HG02943 (cell line): ENCODE measurements at regions not wholly inside any gene's neighbourhood (a gene's known extent, or its start where the extent isn't known, plus 50 kb on each side); places are given as distances from the start of the nearest gene placed in this dataset.
A peak's percentile ranks its signal among the peaks of the same experiment; 100 is the strongest.
"Not testable (repeated sequence)": the region's sequence is repeated elsewhere in the genome, so short reads cannot be mapped to it uniquely, and the experiment has no call there.

ENCODE experiments used
- ATAC-seq: cut with Tn5 transposase; IDR thresholded peaks from one replicate; pipeline ENCODE4 v1.9.1; 2021; ENCODE audit warnings: mild to moderate bottlenecking, low read depth, moderate library complexity; ENCODE audit not compliant: unreplicated experiment

DNA sequence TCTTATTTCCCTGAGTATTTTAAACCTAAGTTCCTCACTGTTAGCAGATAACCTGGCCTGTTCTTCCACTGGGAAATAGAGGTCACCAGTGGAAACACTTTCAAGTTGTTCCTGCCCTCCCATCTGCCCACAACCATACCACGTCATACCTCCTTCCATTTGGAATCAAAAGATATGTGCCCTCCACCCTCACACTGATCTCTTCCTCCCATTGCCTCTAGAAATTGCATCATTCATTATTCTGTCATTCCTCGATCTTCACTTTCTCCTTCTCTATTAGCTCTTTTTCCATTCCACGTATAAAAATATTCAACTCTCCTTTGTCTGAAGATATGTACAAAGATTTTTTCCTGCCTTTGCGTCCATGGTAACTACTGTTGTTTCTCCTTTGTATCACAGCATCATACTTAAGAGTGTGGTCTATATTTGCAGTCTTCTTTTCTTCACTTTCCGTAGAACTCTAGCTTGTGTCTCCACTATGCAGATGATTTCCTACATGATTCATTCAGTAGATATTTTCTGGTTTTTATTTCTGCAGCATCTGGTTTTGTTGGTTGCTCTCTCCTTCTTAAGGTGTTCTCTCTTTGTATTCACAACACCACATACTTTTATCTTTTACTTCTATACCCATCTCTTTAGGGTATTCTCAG is 312.3 kb downstream of the REEP3 start:
- no peak for ATAC-seq

DNA sequence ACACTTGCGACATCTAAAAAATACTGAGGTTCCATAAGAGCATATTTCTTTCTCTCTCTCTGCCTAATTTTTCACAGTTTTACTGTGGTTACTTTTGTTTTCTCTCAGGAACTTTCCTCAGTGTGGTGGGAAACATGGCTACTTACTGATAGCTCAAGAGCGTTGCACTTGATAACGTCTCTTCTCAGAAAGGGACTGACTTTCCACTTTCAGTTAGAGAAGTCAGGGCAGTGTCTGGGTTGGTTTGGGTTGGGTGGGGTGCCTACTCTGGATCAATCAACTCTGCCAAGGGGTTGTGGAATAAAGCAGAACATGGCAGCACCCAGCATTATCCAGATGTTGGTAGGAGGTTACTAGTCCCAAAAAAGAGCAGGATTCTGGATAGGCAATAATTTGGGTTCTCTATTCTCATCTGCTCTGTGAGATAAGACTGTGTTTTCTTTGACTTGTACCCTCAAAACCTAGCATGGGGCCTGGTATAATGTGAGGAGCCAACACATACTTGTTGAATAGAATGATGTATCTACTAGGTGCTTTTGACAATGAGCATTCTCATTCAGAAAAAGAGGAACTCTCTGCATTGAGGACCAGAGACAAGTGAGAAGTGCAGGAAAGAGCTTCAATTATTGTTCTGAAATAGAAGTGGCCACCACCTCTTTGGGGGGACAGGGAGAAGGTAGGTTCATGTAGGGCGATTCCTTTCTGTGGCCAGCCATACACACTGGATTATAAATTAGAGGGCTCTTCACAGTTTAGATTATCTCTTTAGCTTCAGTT is 315.7 kb downstream of the REEP3 start:
- no peak for ATAC-seq

DNA sequence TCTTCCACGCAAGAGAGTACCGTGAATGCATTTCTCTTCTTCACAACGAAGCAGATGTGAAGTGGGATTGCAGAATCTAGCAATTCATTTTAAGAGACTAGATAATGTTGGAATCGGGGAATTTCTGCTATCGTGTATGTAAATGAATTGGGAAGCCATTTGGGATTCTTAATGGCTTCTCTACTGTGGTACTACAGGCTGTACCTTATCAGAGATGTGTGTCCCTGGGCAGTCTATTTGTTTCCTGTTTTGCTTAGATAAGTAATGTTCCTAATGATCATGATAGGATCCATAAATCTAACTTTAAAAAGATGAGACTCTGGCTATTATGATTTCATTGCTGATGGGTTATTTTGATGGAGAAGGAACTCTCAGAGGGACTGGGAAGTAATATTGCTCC is 320.6 kb downstream of the REEP3 start:
- ATAC-seq, result no peak

DNA sequence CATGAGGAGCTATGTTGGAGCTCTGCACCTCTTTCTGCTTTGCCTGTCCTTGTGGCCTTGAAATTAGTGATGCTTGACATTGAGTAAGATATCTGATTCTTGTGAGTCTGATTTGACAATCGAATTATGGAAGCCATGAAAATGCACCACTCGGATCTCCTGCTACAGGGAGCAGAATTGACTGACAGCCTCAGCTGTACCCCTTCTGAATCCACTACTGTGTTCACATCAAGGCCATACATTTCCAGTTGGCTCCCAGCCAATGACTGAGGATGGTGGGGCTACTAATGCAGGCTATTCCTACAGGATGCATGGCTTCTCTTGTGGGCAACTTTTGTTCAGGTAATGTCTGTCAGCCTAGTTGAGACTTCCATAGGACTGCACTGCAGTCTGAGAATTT is 321.9 kb downstream of the REEP3 start:
- ATAC-seq, result no peak

DNA sequence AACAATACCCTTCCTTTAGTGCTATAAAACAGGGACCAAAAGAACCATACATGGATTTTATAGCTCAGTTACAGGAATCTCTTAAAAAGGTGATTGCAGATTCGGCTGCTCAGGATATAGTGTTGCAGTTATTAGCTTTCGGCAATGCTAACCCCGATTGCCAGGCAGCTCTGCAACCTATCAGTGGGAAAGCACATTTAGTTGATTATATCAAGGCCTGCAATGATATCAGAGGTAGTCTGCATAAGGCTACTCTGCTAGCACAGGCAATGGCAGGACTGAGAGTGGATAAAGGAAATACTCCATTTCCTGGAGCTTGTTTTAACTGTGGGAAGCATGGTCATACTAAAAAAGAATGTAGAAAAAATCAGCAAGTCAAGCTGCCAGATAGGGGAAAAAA is 327.7 kb downstream of the REEP3 start:
- ATAC-seq, result not testable (repeated sequence)

DNA sequence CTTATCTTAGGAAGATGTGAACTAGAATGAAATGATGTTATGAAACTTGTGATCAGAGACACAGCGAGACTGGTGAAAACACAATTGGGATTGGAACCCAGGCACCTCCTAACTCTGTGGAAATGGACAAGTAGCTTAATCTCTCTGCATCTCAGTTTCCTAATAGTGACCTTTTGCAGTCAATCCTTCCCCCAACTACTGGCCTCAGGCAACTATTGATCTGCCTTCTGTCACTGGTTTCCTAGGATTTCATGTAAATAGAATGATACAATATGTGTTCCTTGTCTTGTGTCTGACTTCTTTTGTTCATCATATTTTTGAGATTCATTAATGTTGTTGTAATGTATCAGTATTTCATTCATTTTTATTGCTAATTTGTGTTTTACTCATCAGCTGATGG is 341.7 kb downstream of the REEP3 start:
- ATAC-seq, result no peak

DNA sequence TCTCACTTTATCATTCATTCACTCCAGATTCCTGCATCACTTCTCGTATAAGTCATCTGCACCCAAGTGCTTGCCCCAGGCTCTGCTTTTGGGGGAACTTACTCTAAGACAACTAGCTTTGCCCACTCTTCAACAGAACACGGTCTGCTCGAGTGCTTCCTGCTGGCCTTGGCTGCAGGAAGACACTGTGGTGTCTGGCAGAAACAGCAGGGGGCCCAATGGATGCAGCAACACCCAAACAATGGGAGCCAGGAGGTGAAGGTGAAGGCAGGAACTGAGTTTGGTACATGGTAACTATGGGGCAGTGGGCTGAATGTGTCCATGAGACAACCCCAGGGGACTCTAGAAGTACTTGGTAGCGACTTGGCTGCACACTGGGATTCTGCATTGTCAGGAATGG is 344.0 kb downstream of the REEP3 start:
- ATAC-seq, result no peak

DNA sequence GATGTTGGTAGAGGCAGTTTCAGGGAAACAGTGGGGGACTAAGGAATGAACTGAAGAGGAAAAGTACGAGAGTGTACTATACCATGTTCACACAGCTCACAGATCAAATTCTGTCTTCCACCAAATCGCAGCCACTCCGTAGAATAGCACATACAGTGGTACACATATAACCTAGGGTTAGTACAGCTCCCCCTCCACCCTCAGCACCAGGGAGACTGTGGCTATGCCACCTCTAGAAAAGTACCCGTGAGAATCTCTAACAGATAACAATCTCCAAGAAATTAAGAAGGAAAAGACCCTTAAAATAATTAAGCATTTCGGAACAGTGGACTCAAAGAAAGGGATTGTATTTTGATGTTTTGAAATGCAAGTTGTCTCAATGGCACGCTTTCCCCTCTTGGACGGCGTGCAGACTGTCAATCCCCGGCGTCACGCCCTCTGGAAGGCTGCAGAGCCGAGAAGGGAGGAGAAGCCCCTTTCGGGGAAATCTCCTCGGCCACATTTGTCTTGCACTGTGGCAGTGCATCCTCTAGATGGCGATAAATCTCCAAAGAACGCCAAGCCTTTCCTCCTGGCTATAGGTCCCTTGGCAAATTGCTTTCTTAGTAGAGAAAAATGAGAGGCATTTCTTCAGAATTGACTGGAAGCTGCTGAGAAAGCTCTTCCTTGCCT is 345.0 kb downstream of the REEP3 start:
- peak; percentile 89 for ATAC-seq

DNA sequence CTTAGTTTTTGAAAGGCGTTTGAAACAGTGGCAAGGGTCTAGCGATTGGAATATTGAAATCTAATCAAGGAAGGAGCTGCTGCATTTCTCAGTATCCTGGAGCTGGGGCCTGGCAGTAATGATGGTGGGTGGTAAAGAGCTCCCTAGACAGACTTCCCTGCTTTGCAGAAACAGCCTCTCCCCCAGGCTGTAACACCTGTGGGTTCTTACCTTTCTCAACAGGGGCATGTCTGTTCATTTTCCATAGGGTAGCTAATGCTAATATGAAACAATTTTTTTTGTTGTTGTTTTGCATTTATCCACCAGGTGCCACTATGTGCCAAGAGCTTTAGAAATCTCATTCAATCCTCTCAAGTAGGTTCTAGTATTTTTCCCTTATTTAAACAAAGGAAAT is 345.5 kb downstream of the REEP3 start:
- peak; percentile 75 for ATAC-seq

DNA sequence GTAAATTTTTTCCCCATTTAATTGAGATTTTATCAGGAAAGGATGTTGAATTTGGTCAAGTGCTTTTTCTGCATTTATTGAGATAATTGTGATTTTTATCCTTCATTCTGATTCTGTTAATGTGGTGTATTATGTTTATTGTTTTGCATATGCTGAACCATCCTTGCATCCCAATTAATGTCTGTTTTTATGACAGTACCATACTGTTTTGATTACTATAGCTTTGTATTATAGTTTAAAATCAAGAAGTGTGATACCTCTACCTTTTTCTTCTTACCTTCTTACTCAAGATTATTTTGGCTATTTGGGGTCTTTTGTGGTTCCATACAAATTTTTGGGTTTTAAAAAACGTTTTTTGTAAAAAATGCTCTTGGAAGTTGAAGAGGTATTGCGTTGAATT is 357.2 kb downstream of the REEP3 start:
- ATAC-seq, result no peak

DNA sequence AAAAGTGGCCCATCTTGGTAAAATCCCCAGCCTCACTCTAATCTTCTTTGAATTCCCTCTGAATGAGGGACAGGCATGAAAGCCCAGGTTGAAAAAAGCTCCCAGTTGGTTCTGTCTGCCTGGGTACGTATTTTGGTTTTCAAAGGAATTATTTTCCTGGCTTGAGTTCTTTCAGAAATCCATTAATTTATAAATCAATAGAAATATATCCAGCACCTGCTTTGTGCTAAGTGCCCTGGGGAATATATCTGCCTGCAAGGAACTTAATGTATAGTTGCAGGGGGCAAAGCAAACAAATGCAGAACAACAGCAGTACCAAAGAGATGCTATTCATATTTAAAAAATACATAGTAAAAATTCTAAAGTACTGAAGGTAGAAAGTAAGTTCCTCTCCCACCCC is 362.7 kb downstream of the REEP3 start:
- ATAC-seq, result no peak

DNA sequence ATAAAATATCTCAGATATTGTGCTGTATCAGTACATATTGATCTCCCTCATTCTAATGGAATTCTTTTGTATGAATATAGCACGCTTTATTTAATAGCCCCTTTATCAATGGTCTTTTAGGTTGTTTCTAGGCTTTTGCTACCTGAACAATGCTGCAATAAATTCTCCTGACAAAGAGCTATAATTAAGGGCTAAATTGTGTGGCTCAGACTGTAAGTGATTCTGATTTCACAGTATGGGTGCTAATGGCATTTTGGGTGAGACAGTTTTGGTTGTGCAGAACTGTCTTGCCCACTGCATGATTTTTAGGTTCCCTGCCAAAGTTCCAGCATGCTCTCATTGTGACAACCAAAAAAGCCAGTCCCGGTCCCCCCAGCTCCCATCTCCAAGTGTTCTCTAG is 363.2 kb downstream of the REEP3 start:
- no peak for ATAC-seq

DNA sequence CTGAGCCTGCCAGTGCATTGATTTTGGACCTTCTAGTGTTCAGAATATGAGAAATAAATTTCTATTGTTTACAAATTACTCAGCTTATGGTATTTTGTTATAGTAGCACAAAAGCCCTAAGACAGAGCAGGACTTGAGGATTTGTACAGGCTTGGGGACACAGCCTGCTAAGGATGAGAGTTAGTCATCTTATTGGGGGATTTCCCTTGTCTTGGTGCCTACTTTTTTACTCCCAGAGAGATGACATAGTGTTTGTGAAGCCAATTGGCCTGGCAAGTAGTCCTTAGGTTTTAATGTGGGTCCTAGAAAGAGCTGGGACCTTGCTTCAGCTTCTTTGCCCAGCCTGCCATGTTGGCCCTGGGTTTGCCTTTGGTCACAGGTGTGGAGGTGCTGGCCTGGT is 364.0 kb downstream of the REEP3 start:
- no peak for ATAC-seq

DNA sequence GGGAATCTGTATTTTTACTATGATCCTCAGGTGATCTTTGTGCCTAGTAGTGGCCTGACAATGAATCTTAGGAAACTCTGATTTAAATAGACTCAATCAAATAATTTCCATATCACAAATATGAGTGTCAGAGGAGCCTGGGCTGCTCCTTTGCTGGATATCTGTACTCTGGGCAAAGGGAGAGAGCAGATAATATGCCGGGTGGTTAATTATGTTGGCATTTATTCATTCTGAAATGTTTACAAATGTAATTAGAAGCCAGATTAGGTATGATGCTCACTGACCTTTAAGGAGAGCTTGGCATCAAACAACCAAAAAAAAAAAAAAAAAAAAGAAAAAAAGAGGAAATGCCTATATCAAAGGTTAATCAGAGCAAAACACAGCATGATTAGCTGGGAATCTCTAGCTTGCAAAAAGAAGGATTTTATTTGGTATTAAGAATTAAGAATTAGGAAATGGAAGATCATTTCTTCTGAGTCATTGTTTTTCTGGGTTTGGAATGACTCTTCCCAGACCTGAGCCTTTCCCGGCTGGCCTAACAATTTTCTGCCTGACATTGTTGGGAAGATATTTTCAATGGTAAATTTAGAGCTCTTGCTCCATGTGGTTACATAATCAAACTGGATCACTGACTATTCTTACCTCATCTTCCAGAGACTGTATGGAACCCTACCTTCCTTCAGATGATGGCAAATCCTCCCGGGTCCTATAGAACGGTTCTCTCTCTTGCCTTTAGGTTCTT is 365.3 kb downstream of the REEP3 start:
- no peak for ATAC-seq

DNA sequence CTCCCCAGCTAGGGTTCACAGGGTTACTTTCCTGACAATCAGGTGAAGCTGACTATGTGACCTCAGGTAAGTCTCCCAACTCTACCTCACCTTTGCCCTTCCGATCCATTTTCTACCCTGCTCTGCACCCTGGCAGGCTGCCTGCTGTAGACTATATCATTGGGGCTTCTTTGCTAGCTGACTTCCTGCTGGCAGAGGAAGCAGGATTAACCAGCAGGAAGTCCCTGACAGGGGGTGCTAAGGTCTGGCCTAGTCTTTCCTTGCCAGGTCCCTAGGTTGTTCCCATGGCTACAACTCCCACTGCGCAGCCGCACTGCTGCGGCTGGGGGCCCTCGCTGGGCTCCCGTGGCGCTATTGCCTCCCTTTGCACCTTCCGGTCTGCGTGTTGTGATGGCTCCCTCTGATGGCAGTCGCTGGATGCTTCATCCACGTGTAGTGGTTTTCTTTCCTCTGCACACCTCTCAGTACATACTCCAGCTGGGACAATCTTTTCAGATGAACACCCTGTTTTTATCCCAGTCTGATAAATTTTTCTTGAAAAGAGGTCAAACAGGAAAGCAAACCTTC is 365.9 kb downstream of the REEP3 start:
- no peak for ATAC-seq

DNA sequence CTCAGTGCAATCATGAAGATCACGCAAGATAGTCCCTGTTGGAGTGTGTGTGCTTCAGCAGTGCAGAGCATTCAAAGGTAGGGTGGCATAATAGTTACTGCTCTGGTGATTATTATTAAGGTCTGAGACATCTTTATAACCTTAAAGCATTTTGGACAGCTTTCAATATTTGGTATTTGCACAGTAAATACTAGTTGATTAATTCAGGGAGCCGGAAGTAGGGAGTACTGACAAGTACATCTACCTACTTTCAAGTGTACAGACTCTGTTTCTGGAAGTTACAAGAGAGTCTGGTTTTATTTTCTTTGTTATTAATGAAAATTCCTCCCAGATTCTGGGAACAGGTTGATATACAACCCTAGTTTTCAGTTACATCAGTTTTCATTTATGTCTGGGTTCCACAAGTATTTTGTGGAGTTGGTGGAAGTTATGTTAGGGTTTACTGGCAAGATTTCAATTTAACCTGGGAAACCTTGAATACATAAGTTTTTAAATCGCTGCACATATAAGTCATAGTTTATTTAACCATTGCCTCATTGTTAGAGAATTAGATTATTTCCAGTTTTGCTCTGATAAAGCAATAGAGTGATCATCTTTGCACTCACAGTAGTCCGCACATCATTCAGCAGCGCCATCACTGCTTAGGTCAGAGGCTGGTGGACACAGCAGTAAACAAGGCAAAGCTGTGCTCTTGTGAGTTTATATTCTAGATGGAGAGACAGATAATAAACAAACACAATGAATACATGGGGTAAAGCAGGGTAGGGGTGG is 366.6 kb downstream of the REEP3 start:
- ATAC-seq, result no peak

- no peak for ATAC-seq
Observed at GRCh38 chr10:63889803-63890202, 368.6 kb downstream of the REEP3 start.

DNA sequence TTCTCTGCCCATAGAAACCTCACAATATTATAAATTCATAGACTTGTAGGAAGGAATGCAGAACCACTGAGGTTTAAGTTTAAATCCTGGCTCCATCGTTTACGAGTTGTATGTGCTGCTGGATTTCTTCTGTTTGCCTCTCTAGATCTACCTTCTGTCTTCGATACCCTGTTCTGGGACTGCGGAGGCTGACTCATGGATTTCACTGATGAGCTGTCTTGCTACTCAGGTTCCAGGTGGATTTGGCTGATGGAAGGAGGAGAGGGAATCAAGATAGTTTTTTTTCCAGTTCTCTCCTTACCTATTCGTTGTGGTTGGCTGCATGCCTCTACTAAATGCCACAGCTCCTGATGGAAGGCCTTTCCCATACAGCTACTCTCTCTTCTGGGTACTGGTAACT is 375.8 kb downstream of the REEP3 start:
- ATAC-seq, result no peak

GRCh38 chr10:63899673-63900300 is 378.6 kb downstream of the REEP3 start:
- no peak for ATAC-seq

DNA sequence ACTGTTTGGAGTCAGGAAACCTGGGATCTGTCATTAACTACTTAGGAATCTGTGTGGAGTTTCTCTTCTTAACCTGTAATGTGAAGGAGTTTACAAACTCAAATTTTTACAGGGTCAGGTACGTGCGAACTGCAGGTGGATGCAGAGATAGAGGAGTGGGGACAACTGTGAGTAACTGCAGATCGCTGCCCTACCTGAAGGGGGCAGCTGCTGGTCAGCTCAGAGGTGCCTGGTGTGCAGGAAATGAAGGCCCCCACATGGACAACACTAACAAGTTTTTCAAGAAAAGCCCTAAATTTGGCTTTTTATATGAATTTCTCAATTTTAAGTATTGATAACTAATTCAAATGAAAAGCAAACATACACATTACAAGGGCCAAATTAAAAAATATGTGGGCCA is 380.0 kb downstream of the REEP3 start:
- ATAC-seq, result no peak
